ENCODE measurements at regions not wholly inside any gene's neighbourhood (a gene's known extent, or its start where the extent isn't known, plus 50 kb on each side); places are given as distances from the start of the nearest gene placed in this dataset.

DNA sequence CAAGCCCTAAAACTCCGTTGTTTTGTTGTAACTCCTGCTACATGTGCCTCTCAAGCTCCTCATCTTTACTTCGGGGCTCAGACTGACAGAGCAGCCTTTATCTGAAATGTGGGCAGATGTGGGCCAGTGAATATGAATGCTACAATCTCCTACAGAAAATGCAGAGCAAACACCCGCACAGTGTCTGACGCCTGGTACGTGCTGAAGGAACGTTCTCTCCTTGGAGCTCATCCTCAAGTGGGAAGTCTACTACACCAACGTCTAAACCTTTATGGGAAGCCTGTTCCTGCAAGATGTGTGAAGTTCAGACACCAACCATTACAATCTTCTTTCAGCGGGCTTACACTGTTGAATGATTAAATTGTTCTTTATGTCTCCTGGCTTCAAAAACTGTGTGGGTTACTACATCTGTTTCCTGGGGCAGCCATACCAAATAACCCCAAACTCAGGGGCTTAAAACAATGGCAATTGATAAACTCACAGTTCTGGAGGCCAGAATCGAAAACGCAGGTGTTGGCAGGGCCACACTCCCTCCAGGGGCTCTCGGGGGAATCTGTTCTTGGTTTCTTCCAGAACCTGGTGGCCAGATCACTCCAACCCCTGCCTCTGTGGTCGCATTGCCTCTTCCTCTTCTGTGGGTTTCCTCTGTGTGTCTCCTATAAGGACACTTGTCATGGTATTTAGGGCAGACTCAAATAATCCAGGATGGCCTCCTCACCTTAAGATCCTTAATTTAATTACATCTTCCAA is 179.7 kb upstream of the PLXNC1 start:
- ATAC-seq: no peak

DNA sequence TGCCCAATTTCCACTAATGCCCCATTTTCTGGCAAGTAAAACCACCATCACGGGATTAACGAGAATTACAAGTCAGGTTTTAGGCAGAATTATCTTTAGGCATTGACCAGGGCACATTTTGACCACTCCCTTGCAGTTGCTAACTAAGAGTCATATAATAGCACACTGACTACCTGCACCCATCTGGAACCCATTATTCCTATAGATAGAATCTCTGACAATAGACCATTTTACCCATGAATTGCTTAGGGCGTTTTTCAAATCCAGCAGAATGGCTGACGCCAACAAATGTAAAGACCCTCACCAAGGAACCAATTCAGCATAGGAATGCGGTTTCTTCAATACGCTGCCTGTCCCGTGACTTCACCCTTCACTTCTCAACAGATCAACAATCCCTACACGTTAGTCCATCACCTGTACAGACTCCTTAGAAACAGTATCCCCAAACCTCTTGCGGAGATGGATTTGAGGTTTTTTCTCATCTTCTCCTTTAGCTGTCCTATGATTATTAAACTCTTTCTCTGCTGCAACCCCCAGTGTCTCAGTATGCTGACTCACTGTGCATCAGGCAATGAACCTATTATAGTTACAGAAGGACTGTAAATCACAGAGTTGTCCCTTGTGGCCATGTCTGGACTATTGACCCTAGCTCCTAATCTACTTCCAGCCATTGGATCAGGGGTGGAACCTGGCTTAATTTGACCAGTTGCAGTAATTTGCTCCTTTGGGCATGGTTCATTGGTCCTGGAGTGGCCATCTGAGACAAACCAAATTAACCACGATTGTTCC is 177.3 kb upstream of the PLXNC1 start:
- Mint-ChIP-seq H3K4me1 (peaks cover 1% of the 10 kb centered on the region), H3K27me3 (peaks cover 5% of the 10 kb centered on the region), H3K4me3 (no peak overlapping the region), H3K27ac (no peak overlapping the region), H3K36me3 (ENCODE audit: low read depth) (no peaks in the 10 kb centered on the region), H3K9me3 (no peaks in the 10 kb centered on the region)
- ATAC-seq (no peak), DNase-seq (no peak)

More for the DNA sequence above, 179.7 kb upstream of the PLXNC1 start:
- Mint-ChIP-seq H3K4me3 (no peak overlapping the region), H3K36me3 (ENCODE audit: low read depth) (no peaks in the 10 kb centered on the region), H3K4me1 (no peaks in the 10 kb centered on the region), H3K27me3 (peaks cover 5% of the 10 kb centered on the region), H3K27ac (no peak overlapping the region), H3K9me3 (no peaks in the 10 kb centered on the region)
- no peak for DNase-seq

DNA sequence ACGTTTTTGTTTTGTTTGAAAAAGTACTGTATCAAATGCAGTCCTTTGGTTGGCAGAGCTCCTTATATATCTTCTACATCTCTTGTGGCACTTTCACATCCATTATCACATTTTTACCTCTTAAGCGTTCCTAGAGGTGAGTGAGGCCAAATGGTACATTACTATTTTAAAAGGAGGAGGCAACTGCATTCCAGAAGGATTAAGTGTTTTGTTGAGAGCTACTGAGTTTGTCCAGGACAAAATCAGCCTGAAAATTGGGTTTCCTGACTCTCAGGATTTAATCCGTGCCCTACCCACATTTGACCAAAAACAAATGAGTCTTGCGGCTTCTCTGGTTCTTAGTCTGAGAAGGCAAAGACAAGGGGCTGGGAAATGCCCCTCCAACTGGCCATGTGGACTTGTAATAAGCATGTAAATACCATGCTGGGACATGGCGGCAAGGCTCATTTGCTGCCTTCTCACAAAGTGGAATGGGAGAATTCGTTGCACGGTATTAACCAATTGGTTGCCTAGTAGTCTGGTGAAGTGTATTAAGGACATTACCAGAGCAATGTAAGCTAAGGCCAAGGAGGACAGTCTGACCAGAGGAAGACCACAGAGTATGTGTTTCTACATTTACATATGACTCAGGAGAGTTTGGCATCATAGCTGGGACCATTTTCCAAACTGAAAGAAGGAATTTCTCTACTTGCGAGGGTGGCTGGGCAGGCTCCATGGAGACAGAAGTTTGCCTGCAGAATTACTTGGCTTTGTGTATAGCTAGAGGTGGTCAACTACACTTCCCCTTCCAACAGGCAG is 175.8 kb upstream of the PLXNC1 start:
- no peak overlapping the region for H3K27ac Mint-ChIP-seq
- peaks cover 2% of the 10 kb centered on the region for H3K27me3 Mint-ChIP-seq
- H3K4me3 Mint-ChIP-seq: no peak overlapping the region
- ATAC-seq (no peak), DNase-seq (no peak)
- peaks cover 1% of the 10 kb centered on the region for H3K4me1 Mint-ChIP-seq
- no peaks in the 10 kb centered on the region for H3K9me3 Mint-ChIP-seq
- H3K36me3 Mint-ChIP-seq (ENCODE audit: low read depth): no peaks in the 10 kb centered on the region

DNA sequence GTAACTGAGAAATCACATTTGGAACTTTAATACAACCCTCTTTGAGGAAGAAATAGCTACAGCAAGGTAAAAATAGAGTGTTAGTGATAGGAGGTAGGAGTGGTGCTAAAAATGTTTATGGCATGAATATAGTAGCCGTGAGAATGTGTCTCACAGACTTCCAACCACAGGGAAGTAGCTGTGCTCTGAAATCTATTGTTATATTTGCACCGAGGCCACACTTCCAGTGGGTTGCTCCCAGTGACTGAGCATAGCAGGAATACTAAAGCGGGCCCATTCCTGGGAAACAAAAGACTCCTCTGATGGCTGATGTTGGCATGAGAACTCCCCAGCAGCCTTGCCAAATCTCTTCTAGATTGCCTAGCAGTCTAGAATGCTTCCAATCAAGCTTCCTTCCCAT is 174.1 kb upstream of the PLXNC1 start:
- no peaks in the 10 kb centered on the region for H3K9me3 Mint-ChIP-seq
- DNase-seq (no peak), ATAC-seq (no peak)
- H3K36me3 Mint-ChIP-seq (ENCODE audit: low read depth): no peaks in the 10 kb centered on the region
- peaks cover 4% of the 10 kb centered on the region for H3K4me1 Mint-ChIP-seq
- H3K27me3 Mint-ChIP-seq: no peaks in the 10 kb centered on the region
- no peak overlapping the region for H3K27ac Mint-ChIP-seq
- H3K4me3 Mint-ChIP-seq: no peak overlapping the region

DNA sequence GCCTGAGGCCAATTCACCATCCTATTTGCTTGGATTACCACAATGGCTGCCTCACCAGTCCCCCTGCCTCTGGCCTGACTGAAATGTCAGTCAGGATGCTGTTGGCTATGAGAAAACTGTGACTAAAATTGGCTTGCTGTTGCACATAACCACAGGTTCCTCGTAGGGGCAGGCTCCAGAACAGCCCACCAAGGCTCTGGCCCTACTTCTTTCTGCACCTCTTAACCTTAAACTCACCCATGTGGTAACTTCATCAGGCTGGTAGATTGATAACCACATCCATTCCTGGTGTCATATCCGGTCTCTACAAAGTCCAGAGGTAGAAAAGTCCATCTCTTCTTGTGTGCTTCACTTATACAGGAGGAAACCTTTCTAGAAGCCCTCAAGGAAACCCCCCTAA is 172.4 kb upstream of the PLXNC1 start:
- ATAC-seq (no peak), DNase-seq (no peak)
- Mint-ChIP-seq H3K9me3 (no peaks in the 10 kb centered on the region), H3K4me3 (no peak overlapping the region), H3K36me3 (ENCODE audit: low read depth) (no peaks in the 10 kb centered on the region), H3K4me1 (peaks cover 4% of the 10 kb centered on the region), H3K27me3 (no peaks in the 10 kb centered on the region), H3K27ac (no peak overlapping the region)

DNA sequence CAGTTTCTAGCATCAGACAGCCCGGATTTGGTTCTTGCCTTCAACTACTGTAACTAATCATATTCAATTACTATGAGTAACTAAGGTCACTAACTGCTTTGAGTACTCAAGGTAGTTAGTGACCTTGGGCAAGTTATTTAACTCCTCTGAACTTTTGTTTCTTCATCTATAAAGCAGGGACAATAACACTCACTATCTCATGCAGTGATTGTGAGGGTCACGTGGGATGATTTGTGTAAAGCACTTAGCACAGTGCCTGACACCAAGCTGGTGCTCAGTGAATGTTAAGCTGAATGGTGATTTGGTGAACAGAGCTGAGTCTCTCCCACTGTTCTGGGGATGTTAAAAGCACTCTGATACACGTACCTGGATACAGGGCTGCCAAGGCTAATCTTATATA is 171.3 kb upstream of the PLXNC1 start:
- no peaks in the 10 kb centered on the region for H3K9me3 Mint-ChIP-seq
- H3K36me3 Mint-ChIP-seq (ENCODE audit: low read depth): no peaks in the 10 kb centered on the region
- no peak overlapping the region for H3K4me3 Mint-ChIP-seq
- no peak for ATAC-seq
- H3K4me1 Mint-ChIP-seq: peaks cover 5% of the 10 kb centered on the region
- no peak for DNase-seq
- H3K27ac Mint-ChIP-seq: no peak overlapping the region
- no peaks in the 10 kb centered on the region for H3K27me3 Mint-ChIP-seq

DNA sequence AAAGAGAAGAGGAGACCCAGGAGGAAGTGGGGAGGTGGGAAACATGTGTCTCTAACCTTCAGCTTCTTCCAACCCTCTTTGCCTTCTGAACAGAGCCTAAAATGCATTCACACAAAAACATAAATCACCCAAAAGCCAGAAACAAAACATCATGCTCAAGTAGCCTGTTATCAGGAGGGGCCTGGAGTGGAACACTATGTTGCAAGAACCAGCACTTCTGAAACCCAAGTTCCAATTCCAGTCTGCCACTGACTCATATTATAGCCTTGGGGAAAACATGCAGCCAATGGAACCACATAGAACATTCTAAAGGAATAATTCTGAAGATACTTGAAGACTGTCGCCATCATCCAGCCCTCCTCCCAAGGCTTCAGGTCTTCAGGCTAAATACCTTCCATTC is 169.8 kb upstream of the PLXNC1 start:
- H3K4me3 Mint-ChIP-seq: no peak overlapping the region
- no peak for DNase-seq
- no peak for ATAC-seq

DNA sequence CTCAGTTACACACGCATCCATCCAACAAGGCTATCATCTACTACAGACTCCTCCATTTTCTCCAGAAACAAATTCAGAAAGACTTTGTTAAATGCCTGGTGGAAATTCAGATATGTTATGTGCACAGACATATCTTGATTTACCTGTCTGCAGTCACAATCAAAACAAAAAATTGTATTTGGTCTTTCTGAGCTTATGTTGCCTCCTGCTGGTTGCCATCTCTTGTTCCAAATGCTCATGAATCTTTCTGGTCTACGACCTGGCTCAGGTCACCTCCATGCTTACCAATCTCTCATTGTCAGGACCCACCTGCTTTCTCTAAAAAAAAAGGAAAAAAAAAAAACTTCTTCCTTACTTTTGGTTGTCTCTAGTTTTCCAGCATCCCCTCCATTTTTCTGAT is 169.2 kb upstream of the PLXNC1 start:
- H3K9me3 Mint-ChIP-seq: no peaks in the 10 kb centered on the region
- H3K4me1 Mint-ChIP-seq: peaks cover 25% of the 10 kb centered on the region
- no peak for ATAC-seq
- no peaks in the 10 kb centered on the region for H3K36me3 Mint-ChIP-seq (ENCODE audit: low read depth)
- H3K4me3 Mint-ChIP-seq: no peak overlapping the region
- H3K27me3 Mint-ChIP-seq: no peaks in the 10 kb centered on the region
- DNase-seq: peak; percentile 5
- no peak overlapping the region for H3K27ac Mint-ChIP-seq

More for the DNA sequence above, 169.8 kb upstream of the PLXNC1 start:
- Mint-ChIP-seq H3K36me3 (ENCODE audit: low read depth) (no peaks in the 10 kb centered on the region), H3K27ac (no peak overlapping the region), H3K4me1 (peaks cover 20% of the 10 kb centered on the region), H3K27me3 (no peaks in the 10 kb centered on the region), H3K9me3 (no peaks in the 10 kb centered on the region)

DNA sequence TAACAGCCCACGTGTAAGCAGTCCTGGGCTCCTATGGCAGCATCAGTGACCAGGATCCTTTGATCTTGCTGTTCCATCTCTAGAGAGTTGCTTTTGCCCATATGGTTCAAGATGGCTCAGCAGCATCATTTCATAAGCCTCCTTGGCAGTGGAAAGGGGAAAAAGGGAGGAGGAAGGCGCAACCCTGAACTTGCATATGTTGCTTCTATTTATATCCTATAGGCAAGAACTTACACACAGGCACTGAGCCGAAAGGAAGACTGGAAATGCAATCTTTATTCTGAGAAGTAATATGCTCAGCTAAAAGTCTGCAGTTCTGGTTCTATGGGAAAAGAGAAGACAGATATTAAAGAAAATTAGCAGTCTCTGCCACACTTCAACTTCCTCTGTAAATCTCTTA is 167.7 kb upstream of the PLXNC1 start:
- Mint-ChIP-seq H3K4me1 (peaks cover 25% of the 10 kb centered on the region), H3K9me3 (no peaks in the 10 kb centered on the region), H3K4me3 (no peak overlapping the region), H3K27me3 (no peaks in the 10 kb centered on the region), H3K36me3 (ENCODE audit: low read depth) (no peaks in the 10 kb centered on the region), H3K27ac (no peak overlapping the region)
- DNase-seq (no peak), ATAC-seq (no peak)

DNA sequence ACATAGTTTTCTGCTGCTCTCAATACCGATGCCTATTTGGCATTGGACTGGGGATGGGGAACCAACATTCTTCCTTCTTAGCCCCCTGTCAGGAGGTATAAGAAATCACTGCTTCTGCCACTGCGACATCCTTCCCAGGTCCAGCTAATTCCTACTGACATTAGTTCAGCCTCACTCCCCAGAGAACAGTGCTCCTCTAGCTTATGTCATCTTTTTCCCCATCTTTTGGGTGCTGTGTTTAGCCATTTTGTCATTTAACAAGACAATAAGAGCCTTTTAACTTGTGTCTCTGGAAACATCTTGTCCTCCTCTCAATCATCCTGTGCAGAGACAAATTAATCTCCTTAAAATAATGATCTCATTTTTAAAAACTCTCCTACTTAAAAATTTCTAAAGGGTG is 167.0 kb upstream of the PLXNC1 start:
- peaks cover 24% of the 10 kb centered on the region for H3K4me1 Mint-ChIP-seq
- no peak overlapping the region for H3K4me3 Mint-ChIP-seq
- no peaks in the 10 kb centered on the region for H3K9me3 Mint-ChIP-seq
- peaks cover 3% of the 10 kb centered on the region for H3K27me3 Mint-ChIP-seq
- no peak overlapping the region for H3K27ac Mint-ChIP-seq
- no peaks in the 10 kb centered on the region for H3K36me3 Mint-ChIP-seq (ENCODE audit: low read depth)
- DNase-seq (no peak), ATAC-seq (no peak)

DNA sequence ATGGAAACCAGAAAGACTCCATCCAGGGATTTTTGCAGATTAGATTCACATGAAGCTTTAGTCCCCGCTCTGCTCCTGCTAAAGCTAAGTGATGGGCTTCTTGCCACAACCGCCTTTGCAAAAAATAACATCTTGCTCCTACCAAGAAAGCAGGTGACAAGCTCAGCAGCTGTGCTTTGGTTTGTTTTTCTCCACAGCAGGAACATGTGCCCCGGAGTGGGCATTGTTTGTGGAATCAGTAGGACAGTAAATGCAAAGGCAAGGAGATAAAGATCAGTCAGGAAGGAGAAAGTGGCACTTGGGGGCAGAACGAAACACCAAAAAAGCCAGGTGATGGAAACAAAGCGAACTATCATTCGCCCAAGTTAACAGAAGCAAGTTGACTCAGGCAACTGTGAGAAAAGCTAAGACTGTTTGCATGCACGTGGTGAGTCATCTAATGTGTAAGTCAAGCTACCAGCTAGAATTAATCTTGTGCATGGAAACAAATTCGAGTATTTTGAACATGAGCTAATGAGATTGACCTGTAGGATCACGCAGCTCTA is 165.5 kb upstream of the PLXNC1 start:
- H3K27me3 Mint-ChIP-seq: peaks cover 3% of the 10 kb centered on the region
- DNase-seq: peak; percentile 22
- H3K4me3 Mint-ChIP-seq: no peak overlapping the region
- peak overlapping the region; percentile 29 for H3K27ac Mint-ChIP-seq
- H3K9me3 Mint-ChIP-seq: no peaks in the 10 kb centered on the region
- peaks cover 24% of the 10 kb centered on the region for H3K4me1 Mint-ChIP-seq
- no peaks in the 10 kb centered on the region for H3K36me3 Mint-ChIP-seq (ENCODE audit: low read depth)
- peak; percentile 89 for ATAC-seq

DNA sequence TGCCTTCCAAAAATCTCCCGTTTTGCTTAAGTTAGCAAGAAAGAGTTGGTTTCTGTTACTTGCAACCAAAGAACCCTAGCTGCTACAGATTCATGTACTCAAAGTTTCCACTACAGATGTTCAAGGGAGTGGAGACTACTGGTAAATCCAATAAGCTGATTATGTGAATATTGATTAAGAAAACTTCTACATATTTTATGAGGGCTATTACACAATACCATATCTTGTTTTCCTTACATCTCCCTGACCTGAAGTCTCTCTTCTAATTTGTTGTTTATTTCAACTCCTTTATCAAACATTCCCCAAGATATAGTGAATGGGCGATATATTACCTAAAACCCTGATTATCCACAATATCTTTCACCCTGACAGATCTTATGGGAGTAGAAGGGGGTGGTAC is 164.4 kb upstream of the PLXNC1 start:
- Mint-ChIP-seq H3K27ac (no peak overlapping the region), H3K4me1 (peaks cover 23% of the 10 kb centered on the region), H3K27me3 (peaks cover 3% of the 10 kb centered on the region), H3K9me3 (no peaks in the 10 kb centered on the region), H3K36me3 (ENCODE audit: low read depth) (no peaks in the 10 kb centered on the region), H3K4me3 (no peak overlapping the region)
- ATAC-seq: no peak
- no peak for DNase-seq

DNA sequence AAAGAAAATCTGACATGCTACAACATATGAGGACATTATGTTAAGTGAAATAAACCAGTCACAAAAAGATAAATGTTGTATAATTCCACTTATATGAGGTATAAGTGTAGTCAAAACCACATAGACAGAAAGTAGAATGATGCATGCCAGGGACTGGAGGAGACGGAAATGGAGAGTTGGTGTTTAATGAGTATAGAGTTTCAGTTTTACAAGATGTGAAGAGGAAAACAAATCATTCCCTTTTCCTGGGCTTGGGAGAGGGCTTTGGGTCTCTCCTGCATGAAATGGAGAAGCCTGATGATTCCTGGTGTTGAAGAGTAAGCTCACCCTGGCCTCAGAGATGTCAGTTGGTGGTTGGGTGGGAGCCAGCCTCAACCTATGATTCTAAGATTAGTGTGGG is 158.4 kb upstream of the PLXNC1 start:
- DNase-seq: no peak
- H3K36me3 Mint-ChIP-seq (ENCODE audit: low read depth): no peaks in the 10 kb centered on the region
- H3K4me1 Mint-ChIP-seq: no peaks in the 10 kb centered on the region
- ATAC-seq: no peak
- peaks cover 3% of the 10 kb centered on the region for H3K27me3 Mint-ChIP-seq
- H3K27ac Mint-ChIP-seq: no peak overlapping the region
- H3K9me3 Mint-ChIP-seq: no peaks in the 10 kb centered on the region
- no peak overlapping the region for H3K4me3 Mint-ChIP-seq

DNA sequence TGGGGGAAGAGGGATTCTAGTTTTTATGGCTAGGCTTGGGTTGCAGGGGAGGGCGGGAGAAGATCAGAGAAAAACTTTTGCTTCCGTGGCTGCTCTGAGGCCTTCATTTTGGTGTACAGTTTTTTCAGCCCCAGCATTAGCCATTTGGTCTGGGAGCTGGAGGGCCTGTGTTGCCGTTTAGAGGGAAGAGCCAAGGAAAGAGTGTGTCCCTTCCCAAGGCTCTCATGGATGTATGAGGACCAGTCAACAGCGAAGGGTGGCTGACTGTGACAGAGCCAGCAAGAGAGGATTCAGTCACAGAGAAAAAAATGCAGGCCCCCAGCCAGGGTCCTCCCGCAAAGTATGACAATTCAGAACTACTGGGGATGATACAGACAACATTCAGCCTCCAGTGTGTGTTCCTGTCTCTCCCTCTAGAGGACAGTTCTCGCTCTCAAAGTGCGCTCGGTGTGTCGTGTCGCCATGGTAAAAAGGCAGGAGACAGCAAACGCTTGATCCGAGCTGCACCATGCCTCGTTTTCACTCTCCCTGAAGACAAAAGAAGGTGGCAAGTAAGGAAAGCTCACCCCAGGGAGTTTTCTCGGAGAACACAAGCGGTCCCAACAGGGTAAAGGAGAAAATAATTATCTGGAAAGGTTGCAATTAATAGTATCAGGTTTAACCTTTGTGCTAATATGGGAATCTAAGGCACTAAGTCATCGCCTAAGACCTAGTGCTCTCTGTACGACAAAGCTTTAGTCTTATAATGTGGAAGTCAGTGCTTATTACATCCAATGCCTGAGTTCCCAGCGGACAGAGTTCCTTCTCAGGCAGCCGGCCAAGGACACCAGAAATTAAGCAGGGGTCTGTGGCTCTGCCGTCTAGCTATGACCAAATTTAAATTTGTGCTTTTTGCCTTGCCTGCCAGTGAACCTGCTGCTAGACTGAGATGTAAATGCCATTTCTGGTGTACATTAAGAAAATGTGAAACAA is 157.3 kb upstream of the PLXNC1 start:
- DNase-seq (no peak), ATAC-seq (no peak)
- Mint-ChIP-seq H3K36me3 (ENCODE audit: low read depth) (no peaks in the 10 kb centered on the region), H3K4me1 (no peaks in the 10 kb centered on the region), H3K27me3 (peaks cover 2% of the 10 kb centered on the region), H3K9me3 (no peaks in the 10 kb centered on the region), H3K27ac (no peak overlapping the region), H3K4me3 (no peak overlapping the region)

Measured in activated naive CD8-positive, alpha-beta T cell treated with anti-CD3 and anti-CD28 coated beads, Interleukin-2, amount 50 U/mL, for 24 hours (primary cell).